Activated T-helper 1 cell treated with anti-CD3 and anti-CD28 coated beads, Interleukin-12 subunit alpha, Interleukin-12 subunit beta, Interleukin-2, Interleukin-4 antibody, amounts not matched to agents 30 ng/mL and 10 ng/mL and 1 ng/mL, durations not matched to agents 14 hours and 24 hours and 36 hours (primary cell): ENCODE measurements at regions not wholly inside any gene's neighbourhood (a gene's known extent, or its start where the extent isn't known, plus 50 kb on each side); places are given as distances from the start of the nearest gene placed in this dataset.

ENCODE experiments used
- DNase-seq: peaks from one replicate; pipeline ENCODE4 v3.0.0; 2021; ENCODE audit warnings: low spot score
- H3K27ac Mint-ChIP-seq: one replicate; pipeline ENCODE4 v1.8.0; 2021; ENCODE audit warnings: mild to moderate bottlenecking, mixed read lengths
- H3K27me3 Mint-ChIP-seq: one replicate; pipeline ENCODE4 v1.8.0; 2022; ENCODE audit warnings: mild to moderate bottlenecking, moderate library complexity, mixed read lengths; ENCODE audit not compliant: insufficient read depth
- H3K36me3 Mint-ChIP-seq: one replicate; pipeline ENCODE4 v1.8.0; 2021; ENCODE audit warnings: low read depth, mixed read lengths
- H3K4me1 Mint-ChIP-seq: one replicate; pipeline ENCODE4 v1.8.0; 2021; ENCODE audit warnings: low read depth, mixed read lengths
- H3K4me3 Mint-ChIP-seq: one replicate; pipeline ENCODE4 v1.8.0; 2021; ENCODE audit warnings: mild to moderate bottlenecking, moderate library complexity, mixed read lengths
- H3K9me3 Mint-ChIP-seq: one replicate; pipeline ENCODE4 v1.8.0; 2021; ENCODE audit warnings: mixed read lengths
- intact Hi-C: fragments of 100-400 bp; cut with micrococcal nuclease; formaldehyde crosslinking; loops from one replicate; pipeline ENCODE4 v1.15.1; 2024

DNA sequence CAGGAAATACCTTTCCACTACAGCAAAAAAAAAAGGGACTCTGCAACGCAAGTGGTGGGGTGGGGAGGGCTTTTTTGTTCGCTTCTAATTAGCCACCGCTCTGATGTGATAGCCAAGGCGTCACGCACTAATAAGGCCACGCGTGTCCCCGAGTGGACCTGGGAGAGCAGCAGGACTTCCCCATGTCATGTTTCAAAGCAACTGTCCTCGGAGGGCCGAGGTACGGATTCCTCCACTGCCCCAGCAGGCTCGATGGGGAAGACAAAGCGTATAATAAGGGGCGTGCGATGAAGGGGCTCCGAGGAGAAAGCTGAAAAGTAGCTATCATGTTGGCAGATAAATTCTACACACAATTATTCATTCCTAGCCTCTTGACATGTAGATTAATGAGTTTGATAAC is 179.7 kb upstream of the ZNF507 start:
- Mint-ChIP-seq H3K27ac (no peak overlapping the region), H3K9me3 (no peaks in the 10 kb centered on the region), H3K27me3 (peaks cover 2% of the 10 kb centered on the region), H3K4me1 (no peaks in the 10 kb centered on the region), H3K4me3 (no peak overlapping the region), H3K36me3 (no peaks in the 10 kb centered on the region)
- no peak for DNase-seq
- intact Hi-C loops = no loop called here

DNA sequence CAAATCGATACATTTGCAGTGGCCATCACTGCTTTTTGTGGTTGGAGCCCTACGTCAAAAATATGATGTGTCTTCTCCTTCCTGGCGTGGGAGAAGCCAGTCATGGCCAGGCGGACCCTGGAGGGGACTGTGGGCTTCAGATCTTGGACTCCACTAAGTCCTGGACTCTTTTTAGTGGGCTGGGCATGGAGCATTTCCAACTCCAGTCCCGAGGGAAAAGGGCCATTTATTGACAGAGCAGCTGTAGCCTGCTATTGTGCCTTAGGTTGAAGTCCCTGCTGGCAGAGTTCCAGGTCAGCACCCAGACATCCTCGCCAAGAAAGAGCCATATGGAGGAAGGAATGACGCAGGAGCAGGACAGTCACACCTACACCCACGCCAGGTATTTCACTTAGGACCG is 179.2 kb upstream of the ZNF507 start:
- Mint-ChIP-seq H3K27me3 (peaks cover 2% of the 10 kb centered on the region), H3K9me3 (no peaks in the 10 kb centered on the region), H3K36me3 (no peaks in the 10 kb centered on the region), H3K4me1 (no peaks in the 10 kb centered on the region), H3K4me3 (no peak overlapping the region), H3K27ac (no peak overlapping the region)
- intact Hi-C loops = no loop called here
- no peak for DNase-seq

GRCh38 chr19:32168111-32168510 is 177.3 kb upstream of the ZNF507 start:
- no peak for DNase-seq
- Mint-ChIP-seq H3K36me3 (no peaks in the 10 kb centered on the region), H3K27me3 (peaks cover 2% of the 10 kb centered on the region), H3K27ac (no peak overlapping the region), H3K4me1 (no peaks in the 10 kb centered on the region), H3K4me3 (no peak overlapping the region), H3K9me3 (no peaks in the 10 kb centered on the region)
- intact Hi-C loops = no loop called here

DNA sequence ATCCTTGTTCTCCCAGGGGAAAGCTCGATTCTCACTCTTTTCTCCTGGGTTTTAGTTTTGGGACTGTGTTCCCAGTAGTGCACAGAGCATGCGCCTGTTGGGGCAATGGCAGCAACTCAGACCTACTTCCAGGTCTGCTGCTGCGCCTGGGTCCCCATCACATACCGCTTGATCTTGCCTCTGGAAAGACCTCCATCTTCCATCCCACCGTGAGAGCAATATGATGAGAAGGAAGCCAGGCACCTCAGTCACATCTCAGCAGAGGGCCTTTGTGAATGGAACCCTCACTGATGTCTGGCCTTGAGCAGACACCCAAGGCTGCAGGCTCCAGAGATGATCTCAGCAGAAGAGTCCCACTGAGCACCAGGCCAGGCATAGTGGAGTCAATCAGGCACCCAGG is 176.8 kb upstream of the ZNF507 start:
- intact Hi-C loops = no loop called here
- H3K36me3 Mint-ChIP-seq = no peaks in the 10 kb centered on the region
- no peak overlapping the region for H3K27ac Mint-ChIP-seq
- H3K4me1 Mint-ChIP-seq = no peaks in the 10 kb centered on the region
- H3K9me3 Mint-ChIP-seq = no peaks in the 10 kb centered on the region
- DNase-seq = no peak
- H3K4me3 Mint-ChIP-seq = no peak overlapping the region
- H3K27me3 Mint-ChIP-seq = peaks cover 2% of the 10 kb centered on the region

DNA sequence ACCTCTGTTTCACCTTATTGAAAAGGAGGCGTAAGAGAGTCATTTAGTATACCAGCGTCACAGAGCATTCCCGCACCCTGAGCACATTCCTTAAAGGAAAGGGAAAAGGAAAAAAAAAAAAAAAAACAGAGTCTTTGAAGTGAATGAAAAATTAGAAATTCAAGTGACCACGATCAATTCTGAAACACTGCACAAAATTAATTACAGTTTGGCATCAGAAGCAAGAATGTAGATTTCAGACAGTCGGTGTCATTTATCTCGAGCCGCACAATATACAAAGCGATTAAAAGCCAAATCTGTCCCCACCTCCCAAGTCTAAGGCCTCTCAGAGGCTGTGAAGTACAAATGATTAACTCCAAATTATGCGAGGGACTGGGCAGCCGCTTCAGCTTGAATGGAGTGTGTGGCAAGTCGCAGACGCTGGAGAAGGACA is 173.7 kb upstream of the ZNF507 start:
- no peak overlapping the region for H3K27ac Mint-ChIP-seq
- no peak for DNase-seq
- no peaks in the 10 kb centered on the region for H3K27me3 Mint-ChIP-seq
- no peaks in the 10 kb centered on the region for H3K36me3 Mint-ChIP-seq
- no peak overlapping the region for H3K4me3 Mint-ChIP-seq
- H3K9me3 Mint-ChIP-seq = no peaks in the 10 kb centered on the region
- intact Hi-C loops = no loop called here
- H3K4me1 Mint-ChIP-seq = no peaks in the 10 kb centered on the region

GRCh38 chr19:32172566-32173160 is 172.7 kb upstream of the ZNF507 start:
- Mint-ChIP-seq H3K27me3 (no peaks in the 10 kb centered on the region), H3K9me3 (no peaks in the 10 kb centered on the region)

GRCh38 chr19:32173836-32174235 is 171.6 kb upstream of the ZNF507 start:
- intact Hi-C loops = no loop called here
- H3K27ac Mint-ChIP-seq = no peak overlapping the region
- no peak for DNase-seq
- H3K9me3 Mint-ChIP-seq = no peaks in the 10 kb centered on the region
- no peak overlapping the region for H3K4me3 Mint-ChIP-seq
- H3K36me3 Mint-ChIP-seq = no peaks in the 10 kb centered on the region
- H3K4me1 Mint-ChIP-seq = no peaks in the 10 kb centered on the region
- H3K27me3 Mint-ChIP-seq = no peaks in the 10 kb centered on the region

More at GRCh38 chr19:32172566-32173160, 172.7 kb upstream of the ZNF507 start:
- H3K4me1 Mint-ChIP-seq = no peaks in the 10 kb centered on the region
- intact Hi-C loops = no loop called here
- no peak for DNase-seq
- H3K27ac Mint-ChIP-seq = no peak overlapping the region
- no peaks in the 10 kb centered on the region for H3K36me3 Mint-ChIP-seq
- H3K4me3 Mint-ChIP-seq = no peak overlapping the region

DNA sequence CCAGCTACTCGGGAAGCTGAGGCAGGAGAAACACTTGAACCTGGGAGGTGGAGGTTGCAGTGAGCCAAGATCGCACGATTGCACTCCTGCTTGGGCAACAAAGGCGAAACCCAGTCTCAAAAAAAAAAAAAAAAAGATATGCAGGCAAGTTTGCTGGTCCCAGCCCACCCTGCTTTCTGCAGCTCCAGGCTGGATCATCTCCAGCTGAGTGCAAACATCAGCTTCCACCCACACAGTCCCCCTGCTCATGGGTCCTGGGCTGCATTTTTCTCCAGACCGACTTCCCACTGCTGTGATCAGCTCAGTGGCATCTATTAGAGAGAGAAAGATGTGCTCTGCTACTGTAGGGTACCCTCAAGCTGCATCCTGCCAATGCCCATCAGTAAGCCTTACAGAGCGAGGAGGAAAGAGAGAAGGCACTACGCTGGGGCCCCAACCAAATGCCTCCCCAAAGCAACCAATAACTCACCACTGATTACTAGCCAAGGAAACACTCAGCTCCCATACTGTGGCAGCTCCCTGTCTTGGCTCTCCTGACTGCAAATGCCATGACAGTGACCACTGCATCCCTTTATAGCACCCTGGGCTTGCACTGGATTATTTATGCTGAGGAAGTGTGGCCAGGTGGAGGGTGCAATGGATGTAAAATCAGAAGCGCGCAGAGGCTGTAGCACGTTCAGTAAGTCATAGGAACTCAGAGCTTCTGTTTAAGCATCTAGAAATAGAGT is 170.9 kb upstream of the ZNF507 start:
- intact Hi-C loops = no loop called here
- no peaks in the 10 kb centered on the region for H3K27me3 Mint-ChIP-seq
- H3K27ac Mint-ChIP-seq = no peak overlapping the region

DNA sequence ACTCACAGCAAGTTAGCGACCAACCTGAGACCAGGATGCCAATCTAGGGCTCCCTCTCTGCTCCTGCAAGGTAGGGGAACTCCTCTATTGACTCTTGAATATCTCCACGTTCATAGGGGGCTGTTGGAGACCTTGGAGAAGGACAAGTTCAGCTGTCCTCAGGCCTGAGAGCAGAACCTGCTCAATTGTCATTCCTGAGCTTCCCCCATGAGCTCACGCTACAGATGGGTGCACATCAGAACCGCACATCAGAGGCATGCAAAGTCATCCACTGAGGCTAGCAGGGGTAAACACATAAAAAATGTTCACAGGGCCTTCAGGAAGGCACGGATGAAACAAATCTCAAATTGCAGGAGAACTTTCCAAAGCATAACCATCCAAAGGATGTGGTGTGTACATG is 168.8 kb upstream of the ZNF507 start:
- H3K27me3 Mint-ChIP-seq = no peaks in the 10 kb centered on the region
- H3K4me1 Mint-ChIP-seq = no peaks in the 10 kb centered on the region
- H3K4me3 Mint-ChIP-seq = no peak overlapping the region
- DNase-seq = no peak
- no peak overlapping the region for H3K27ac Mint-ChIP-seq
- intact Hi-C loops = no loop called here
- H3K36me3 Mint-ChIP-seq = no peaks in the 10 kb centered on the region
- no peaks in the 10 kb centered on the region for H3K9me3 Mint-ChIP-seq

More for the DNA sequence above, 170.9 kb upstream of the ZNF507 start:
- H3K4me1 Mint-ChIP-seq = no peaks in the 10 kb centered on the region
- DNase-seq = no peak
- no peaks in the 10 kb centered on the region for H3K36me3 Mint-ChIP-seq
- no peaks in the 10 kb centered on the region for H3K9me3 Mint-ChIP-seq
- H3K4me3 Mint-ChIP-seq = no peak overlapping the region

- Mint-ChIP-seq H3K36me3 (no peaks in the 10 kb centered on the region), H3K4me3 (no peak overlapping the region), H3K9me3 (no peaks in the 10 kb centered on the region), H3K27ac (no peak overlapping the region), H3K27me3 (no peaks in the 10 kb centered on the region), H3K4me1 (no peaks in the 10 kb centered on the region)
- no peak for DNase-seq
- intact Hi-C loops = no loop called here
Measured at GRCh38 chr19:32177686-32178085, 167.7 kb upstream of the ZNF507 start.

DNA sequence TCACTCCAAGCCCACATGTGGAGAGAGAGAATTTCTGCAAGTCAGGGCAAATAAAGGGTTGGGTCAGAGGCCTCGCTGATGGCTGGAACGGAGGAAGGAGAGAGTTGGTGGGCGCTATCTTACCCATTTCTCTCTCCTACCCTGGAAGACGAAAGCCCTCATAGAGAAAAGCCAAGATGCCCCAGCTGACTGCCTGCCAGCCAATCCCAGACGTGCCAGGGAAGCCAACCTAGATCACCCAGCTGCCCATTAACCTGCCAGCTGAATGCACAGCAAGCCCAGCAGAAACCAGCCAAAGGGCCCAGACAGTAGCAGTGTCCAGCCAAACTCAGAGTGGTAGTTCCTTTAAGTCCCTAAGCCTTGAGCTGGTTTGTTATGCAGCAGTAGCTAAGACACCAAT is 167.0 kb upstream of the ZNF507 start:
- H3K36me3 Mint-ChIP-seq = no peaks in the 10 kb centered on the region
- H3K4me1 Mint-ChIP-seq = no peaks in the 10 kb centered on the region
- intact Hi-C loops = no loop called here
- no peak overlapping the region for H3K27ac Mint-ChIP-seq
- no peak overlapping the region for H3K4me3 Mint-ChIP-seq
- H3K9me3 Mint-ChIP-seq = no peaks in the 10 kb centered on the region
- no peak for DNase-seq
- no peaks in the 10 kb centered on the region for H3K27me3 Mint-ChIP-seq

DNA sequence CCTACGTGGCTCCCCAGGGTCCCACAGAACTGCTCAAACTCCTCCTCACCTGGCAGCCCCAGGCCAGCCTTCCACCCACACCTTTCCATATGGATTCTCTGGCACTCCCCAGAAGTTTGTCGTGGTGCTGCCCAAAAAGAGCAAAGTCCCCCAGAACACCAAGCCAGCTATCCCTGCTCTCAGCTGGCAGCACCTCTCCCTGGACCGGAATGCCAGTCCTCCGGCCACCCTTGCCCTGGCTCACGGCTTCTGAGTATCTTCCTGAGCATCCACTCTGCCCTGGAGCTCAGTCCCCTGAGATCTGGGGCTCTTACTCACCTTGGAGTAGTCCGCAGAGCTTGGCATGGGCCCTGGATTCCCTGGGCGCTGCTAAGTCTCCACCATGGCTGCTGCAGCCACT is 166.5 kb upstream of the ZNF507 start:
- Mint-ChIP-seq H3K4me3 (no peak overlapping the region), H3K27ac (no peak overlapping the region)

DNA sequence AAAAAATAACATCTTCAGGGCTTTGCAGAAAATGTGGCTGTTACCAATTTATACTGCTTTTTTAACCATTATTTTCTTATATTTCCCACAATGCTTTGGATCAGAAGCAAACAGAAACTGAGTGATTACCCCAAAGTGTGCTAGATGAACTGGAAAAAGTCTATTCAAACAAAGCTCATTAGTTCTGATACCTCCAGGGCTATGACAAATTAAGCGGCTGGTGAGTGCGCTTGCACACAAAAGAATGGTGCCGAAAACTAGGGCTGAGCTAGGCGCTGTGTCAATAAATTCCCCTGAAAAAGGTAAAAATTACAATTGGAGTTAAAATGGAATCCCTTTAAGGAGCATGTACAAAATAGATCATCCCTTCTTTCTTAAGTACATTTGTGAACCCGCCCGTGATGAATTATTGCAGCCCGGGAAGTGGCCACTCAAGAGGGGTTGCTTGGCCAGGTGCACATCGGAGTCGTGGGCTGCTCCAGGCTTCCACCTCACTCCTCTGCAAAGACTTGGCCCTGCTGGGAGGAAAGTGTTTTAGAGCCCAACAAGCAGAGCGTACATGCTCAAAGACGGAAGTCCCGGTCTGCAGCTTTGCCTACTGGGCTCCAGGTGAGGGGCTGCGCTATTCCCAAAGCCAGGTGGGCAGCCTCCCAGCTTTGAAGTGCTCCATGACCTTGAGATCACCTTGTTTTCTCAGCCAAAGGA is 164.0 kb upstream of the ZNF507 start:
- Mint-ChIP-seq H3K9me3 (no peaks in the 10 kb centered on the region), H3K4me3 (no peak overlapping the region), H3K4me1 (no peaks in the 10 kb centered on the region), H3K27ac (no peak overlapping the region), H3K36me3 (no peaks in the 10 kb centered on the region), H3K27me3 (no peaks in the 10 kb centered on the region)
- intact Hi-C loops = no loop called here
- DNase-seq = no peak

More for the DNA sequence above, 166.5 kb upstream of the ZNF507 start:
- no peaks in the 10 kb centered on the region for H3K9me3 Mint-ChIP-seq
- H3K4me1 Mint-ChIP-seq = no peaks in the 10 kb centered on the region
- H3K36me3 Mint-ChIP-seq = no peaks in the 10 kb centered on the region
- intact Hi-C loops = no loop called here
- no peaks in the 10 kb centered on the region for H3K27me3 Mint-ChIP-seq
- DNase-seq = no peak
